ENCODE measurements at regions not wholly inside any gene's neighbourhood (a gene's known extent, or its start where the extent isn't known, plus 50 kb on each side); places are given as distances from the start of the nearest gene placed in this dataset.

DNA sequence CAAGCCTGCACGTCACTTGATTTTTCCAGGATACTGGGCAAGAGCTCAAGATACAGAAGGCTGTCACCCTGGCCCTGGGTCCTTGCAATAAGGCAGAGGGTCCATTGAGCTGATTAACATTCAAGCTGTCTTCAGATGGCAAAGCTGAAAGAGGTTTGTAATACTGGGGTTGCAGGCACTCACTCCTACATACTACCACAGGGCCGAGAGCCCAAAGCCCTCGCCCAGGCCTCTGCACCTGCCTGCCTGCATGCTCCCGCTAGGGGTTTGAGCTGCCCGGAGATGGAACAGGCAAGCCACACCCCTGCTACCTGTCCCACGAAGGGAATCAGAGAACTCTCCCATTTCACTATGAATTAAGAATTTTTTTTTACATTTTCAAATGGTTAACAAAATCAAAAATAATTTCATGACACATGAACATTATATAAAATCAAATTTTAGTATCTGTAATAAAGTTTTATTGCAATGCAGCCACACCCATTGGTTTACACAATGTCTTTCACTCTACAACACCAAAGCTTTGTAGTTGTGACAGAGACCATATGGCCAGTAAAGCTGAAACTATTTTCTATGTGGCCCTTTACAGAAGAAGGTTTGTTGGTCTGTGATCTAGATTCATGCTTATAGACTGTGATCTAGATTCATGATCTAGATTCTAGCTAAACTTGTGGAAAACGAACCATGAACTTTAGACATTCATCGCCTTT is 530.4 kb upstream of the IGFBP7 start:
- H3K9me3 ChIP-seq (ENCODE audit: control insufficient read depth in 1 of 2, low read length in 2 of 2) = no peaks in the 10 kb centered on the region
- H3K4me3 ChIP-seq (ENCODE audit: low read depth in 1 of 2, low read length in 2 of 2) = no peak overlapping the region
- H3K27me3 ChIP-seq (ENCODE audit: low read depth, low read length) = no peaks in the 10 kb centered on the region
- no peaks in the 10 kb centered on the region for H3K4me1 ChIP-seq (ENCODE audit: control insufficient read depth in 1 of 2, insufficient read depth in 2 of 2, low read length in 2 of 2)
- no peaks in the 10 kb centered on the region for H3K36me3 ChIP-seq (ENCODE audit: control insufficient read depth in 1 of 2, insufficient read depth in 2 of 2, low read length in 2 of 2)
- H3K27ac ChIP-seq (ENCODE audit: low read length) = no peak overlapping the region

DNA sequence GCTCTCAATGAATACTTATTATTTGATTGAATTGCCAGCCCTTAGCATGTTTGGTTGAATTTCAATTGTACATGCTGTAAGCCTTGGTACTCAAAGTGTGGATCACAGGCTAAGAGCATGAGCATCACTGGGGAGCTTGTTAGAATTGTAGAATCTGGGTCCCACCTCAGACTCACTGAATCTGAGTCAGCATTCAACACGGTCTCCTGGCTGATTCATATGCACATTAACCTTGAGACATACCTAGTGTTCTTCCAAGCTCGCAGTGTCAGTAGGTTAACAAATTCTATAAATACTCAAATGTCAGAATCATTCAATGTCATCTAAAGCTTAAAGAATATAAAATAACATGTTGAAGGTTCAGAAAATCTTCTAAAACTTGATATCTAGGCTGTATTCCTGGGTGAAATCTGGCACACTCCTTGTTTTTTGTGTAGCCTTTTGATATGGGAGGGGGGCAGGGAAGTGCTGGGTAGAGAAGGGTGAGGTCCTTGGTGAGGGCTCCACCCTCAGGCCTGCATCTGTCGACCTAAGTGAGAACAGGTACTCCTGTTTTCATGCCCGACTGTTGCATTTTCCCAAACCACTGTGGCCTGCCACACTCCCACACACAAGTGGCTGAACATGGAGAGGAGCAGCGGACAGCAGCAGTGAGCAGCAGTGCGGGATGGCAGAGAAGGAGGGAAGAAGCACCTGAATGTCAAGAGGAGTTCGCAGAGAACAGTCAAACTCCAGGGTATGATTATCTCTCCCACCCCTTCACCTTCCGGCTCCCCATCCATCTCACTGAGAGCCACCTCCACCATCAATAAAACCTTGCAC is 529.6 kb upstream of the IGFBP7 start:
- Histone ChIP-seq H3K27ac (ENCODE audit: low read length) (no peak overlapping the region), H3K27me3 (ENCODE audit: low read depth, low read length) (no peaks in the 10 kb centered on the region), H3K9me3 (ENCODE audit: control insufficient read depth in 1 of 2, low read length in 2 of 2) (no peaks in the 10 kb centered on the region), H3K4me3 (ENCODE audit: low read depth in 1 of 2, low read length in 2 of 2) (no peak overlapping the region), H3K4me1 (ENCODE audit: control insufficient read depth in 1 of 2, insufficient read depth in 2 of 2, low read length in 2 of 2) (no peaks in the 10 kb centered on the region), H3K36me3 (ENCODE audit: control insufficient read depth in 1 of 2, insufficient read depth in 2 of 2, low read length in 2 of 2) (no peaks in the 10 kb centered on the region)

DNA sequence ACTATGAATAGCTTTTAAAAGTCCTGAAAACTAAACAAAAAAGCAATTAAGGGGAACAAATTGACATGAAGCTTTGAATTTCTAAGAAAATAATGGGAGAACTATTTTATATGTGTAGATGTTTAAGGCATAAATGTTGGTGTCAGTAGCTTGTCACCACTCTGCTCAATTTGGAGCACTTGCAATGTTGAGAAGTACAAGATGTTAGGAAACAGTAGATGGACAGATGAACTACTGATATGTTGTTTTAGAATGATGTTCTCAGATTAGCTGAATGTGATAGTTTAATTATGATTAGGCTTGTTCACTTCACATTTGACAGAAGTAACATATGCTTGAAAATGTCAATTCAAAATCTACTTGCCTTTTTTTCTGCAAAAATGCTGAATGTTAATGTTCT is 525.7 kb upstream of the IGFBP7 start:
- no peaks in the 10 kb centered on the region for H3K9me3 ChIP-seq (ENCODE audit: control insufficient read depth in 1 of 2, low read length in 2 of 2)
- no peaks in the 10 kb centered on the region for H3K36me3 ChIP-seq (ENCODE audit: control insufficient read depth in 1 of 2, insufficient read depth in 2 of 2, low read length in 2 of 2)
- H3K4me3 ChIP-seq (ENCODE audit: low read depth in 1 of 2, low read length in 2 of 2) = no peak overlapping the region
- H3K4me1 ChIP-seq (ENCODE audit: control insufficient read depth in 1 of 2, insufficient read depth in 2 of 2, low read length in 2 of 2) = no peaks in the 10 kb centered on the region
- no peak overlapping the region for H3K27ac ChIP-seq (ENCODE audit: low read length)
- H3K27me3 ChIP-seq (ENCODE audit: low read depth, low read length) = no peaks in the 10 kb centered on the region

DNA sequence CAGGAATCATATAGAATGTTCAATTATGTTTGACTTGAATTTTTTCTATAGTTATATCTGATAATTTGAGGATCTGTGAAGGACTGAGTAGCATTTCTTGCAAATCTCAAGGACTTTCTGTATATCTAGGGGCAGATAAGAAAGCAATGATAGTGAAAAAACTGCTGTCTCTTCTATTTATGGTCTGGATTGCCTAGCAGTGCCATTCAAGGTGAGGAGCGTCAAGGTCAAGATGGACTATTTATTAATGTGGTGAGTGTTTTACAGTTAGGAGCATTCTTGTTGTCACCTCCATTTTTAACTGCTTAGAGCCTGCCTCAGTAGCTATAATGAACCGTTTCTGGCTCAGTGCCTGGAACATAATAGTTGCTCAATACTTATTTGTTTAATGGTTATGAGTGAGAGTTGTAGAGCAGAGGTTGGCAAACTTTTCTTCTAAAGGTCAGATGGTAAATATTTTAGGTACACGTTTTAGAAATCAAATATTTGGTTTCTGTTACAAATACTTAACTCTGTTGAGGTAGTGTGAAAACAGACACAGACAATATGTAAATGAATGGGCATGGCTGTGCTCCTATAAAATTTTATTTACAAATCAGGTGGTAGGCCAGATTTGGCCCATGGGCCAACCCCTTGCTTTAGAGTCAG is 523.2 kb upstream of the IGFBP7 start:
- H3K9me3 ChIP-seq (ENCODE audit: control insufficient read depth in 1 of 2, low read length in 2 of 2) = no peaks in the 10 kb centered on the region
- no peaks in the 10 kb centered on the region for H3K4me1 ChIP-seq (ENCODE audit: control insufficient read depth in 1 of 2, insufficient read depth in 2 of 2, low read length in 2 of 2)
- no peaks in the 10 kb centered on the region for H3K27me3 ChIP-seq (ENCODE audit: low read depth, low read length)
- no peak overlapping the region for H3K27ac ChIP-seq (ENCODE audit: low read length)
- no peaks in the 10 kb centered on the region for H3K36me3 ChIP-seq (ENCODE audit: control insufficient read depth in 1 of 2, insufficient read depth in 2 of 2, low read length in 2 of 2)
- no peak overlapping the region for H3K4me3 ChIP-seq (ENCODE audit: low read depth in 1 of 2, low read length in 2 of 2)

DNA sequence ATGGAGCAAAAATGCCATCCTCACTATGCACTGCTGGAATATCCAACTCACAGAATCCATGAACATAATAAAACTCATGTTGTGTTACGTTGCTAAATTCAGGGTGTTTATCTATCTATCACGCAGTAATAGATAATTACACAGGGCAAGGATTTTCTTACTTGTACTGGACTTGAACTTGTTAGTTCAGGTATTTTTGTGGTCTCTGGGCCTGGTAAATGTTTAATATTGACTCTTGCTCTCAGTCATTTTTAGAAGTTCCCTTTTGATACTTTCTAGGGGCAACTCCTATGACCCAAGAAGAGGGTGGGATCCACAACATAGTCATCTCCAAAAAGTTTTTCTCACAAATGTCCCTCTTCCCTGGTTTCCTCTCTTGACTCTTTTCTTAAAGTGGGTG is 522.4 kb upstream of the IGFBP7 start:
- Histone ChIP-seq H3K36me3 (ENCODE audit: control insufficient read depth in 1 of 2, insufficient read depth in 2 of 2, low read length in 2 of 2) (no peaks in the 10 kb centered on the region), H3K4me3 (ENCODE audit: low read depth in 1 of 2, low read length in 2 of 2) (no peak overlapping the region), H3K27ac (ENCODE audit: low read length) (no peak overlapping the region), H3K9me3 (ENCODE audit: control insufficient read depth in 1 of 2, low read length in 2 of 2) (no peaks in the 10 kb centered on the region), H3K4me1 (ENCODE audit: control insufficient read depth in 1 of 2, insufficient read depth in 2 of 2, low read length in 2 of 2) (no peaks in the 10 kb centered on the region), H3K27me3 (ENCODE audit: low read depth, low read length) (no peaks in the 10 kb centered on the region)

DNA sequence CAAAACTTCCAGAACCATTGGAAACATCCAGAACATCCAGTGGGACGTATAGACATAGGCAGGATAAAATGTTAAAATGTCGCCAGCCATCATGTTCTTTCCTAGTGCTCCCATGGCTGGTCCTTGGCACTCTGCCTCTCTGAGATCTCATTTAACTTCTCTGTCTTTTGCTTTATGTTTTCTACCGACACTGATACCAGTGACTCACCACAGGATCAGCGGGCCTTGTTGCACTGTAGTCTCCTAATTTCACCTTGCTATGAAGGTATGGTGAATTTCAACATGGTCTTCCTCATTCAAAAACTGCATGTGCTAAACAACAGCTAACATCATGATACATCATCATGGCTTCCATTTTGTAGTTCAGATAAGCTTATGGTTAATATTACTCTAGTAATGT is 521.0 kb upstream of the IGFBP7 start:
- no peak overlapping the region for H3K4me3 ChIP-seq (ENCODE audit: low read depth in 1 of 2, low read length in 2 of 2)
- H3K4me1 ChIP-seq (ENCODE audit: control insufficient read depth in 1 of 2, insufficient read depth in 2 of 2, low read length in 2 of 2) = no peaks in the 10 kb centered on the region
- no peaks in the 10 kb centered on the region for H3K9me3 ChIP-seq (ENCODE audit: control insufficient read depth in 1 of 2, low read length in 2 of 2)
- H3K36me3 ChIP-seq (ENCODE audit: control insufficient read depth in 1 of 2, insufficient read depth in 2 of 2, low read length in 2 of 2) = no peaks in the 10 kb centered on the region
- H3K27ac ChIP-seq (ENCODE audit: low read length) = no peak overlapping the region
- no peaks in the 10 kb centered on the region for H3K27me3 ChIP-seq (ENCODE audit: low read depth, low read length)

DNA sequence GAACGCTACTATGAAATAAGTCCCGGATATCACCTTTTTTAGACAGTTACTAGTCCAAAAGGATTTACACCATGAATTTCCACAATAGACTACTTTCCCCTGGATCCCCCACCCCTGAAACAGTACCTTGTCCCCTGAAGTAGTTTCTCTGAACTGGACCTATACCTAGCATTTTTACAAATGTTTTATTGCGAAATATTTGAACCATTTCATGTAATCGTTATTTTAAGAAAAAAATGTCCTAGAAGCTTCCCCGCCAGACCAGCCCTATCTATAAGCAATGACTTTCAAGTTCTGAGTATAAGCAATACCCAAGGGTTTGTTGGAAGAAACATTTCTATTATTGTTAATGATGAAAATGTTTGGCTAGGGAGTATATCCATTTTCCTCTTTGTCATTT is 517.8 kb upstream of the IGFBP7 start:
- H3K9me3 ChIP-seq (ENCODE audit: control insufficient read depth in 1 of 2, low read length in 2 of 2) = peaks cover 0 to 3% of the 10 kb centered on the region in 2 donors
- no peak overlapping the region for H3K4me3 ChIP-seq (ENCODE audit: low read depth in 1 of 2, low read length in 2 of 2)
- H3K4me1 ChIP-seq (ENCODE audit: control insufficient read depth in 1 of 2, insufficient read depth in 2 of 2, low read length in 2 of 2) = no peaks in the 10 kb centered on the region
- no peaks in the 10 kb centered on the region for H3K27me3 ChIP-seq (ENCODE audit: low read depth, low read length)
- no peaks in the 10 kb centered on the region for H3K36me3 ChIP-seq (ENCODE audit: control insufficient read depth in 1 of 2, insufficient read depth in 2 of 2, low read length in 2 of 2)
- H3K27ac ChIP-seq (ENCODE audit: low read length) = no peak overlapping the region

DNA sequence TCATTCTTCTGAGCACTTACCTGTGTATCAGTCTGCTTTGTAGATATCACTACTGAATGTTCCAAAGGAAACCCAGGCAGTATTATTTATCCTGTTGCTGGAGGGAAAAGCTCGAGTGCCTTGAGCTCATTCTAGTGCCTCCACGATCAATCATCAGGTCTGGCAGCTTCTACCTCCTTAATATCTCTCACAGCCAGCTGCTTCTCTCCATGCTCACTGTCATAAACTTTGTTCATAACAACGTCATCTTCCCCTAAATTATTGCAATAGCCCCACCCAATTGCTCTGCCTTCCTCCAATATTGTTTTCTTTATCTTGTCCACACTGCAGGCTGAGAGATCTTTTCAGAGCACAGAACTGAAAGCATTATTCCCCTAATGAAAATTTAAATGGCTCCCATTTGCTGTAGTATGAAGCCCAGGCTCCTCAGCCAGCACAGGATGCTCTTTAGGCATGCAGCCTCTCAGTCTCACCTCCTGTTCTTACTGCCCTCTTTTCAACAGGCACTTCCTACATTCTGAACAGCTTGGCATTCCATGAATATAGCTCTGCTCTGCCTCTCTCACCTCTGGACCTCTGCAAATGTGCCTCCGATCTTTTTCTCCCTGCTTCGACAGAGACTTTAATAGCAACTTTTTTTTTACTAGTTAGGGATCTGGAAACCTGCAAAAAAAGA is 504.2 kb upstream of the IGFBP7 start:
- Histone ChIP-seq H3K4me3 (ENCODE audit: low read depth in 1 of 2, low read length in 2 of 2) (no peak overlapping the region), H3K9me3 (ENCODE audit: control insufficient read depth in 1 of 2, low read length in 2 of 2) (no peaks in the 10 kb centered on the region), H3K36me3 (ENCODE audit: control insufficient read depth in 1 of 2, insufficient read depth in 2 of 2, low read length in 2 of 2) (no peaks in the 10 kb centered on the region), H3K4me1 (ENCODE audit: control insufficient read depth in 1 of 2, insufficient read depth in 2 of 2, low read length in 2 of 2) (no peaks in the 10 kb centered on the region), H3K27me3 (ENCODE audit: low read depth, low read length) (no peaks in the 10 kb centered on the region), H3K27ac (ENCODE audit: low read length) (no peak overlapping the region)

DNA sequence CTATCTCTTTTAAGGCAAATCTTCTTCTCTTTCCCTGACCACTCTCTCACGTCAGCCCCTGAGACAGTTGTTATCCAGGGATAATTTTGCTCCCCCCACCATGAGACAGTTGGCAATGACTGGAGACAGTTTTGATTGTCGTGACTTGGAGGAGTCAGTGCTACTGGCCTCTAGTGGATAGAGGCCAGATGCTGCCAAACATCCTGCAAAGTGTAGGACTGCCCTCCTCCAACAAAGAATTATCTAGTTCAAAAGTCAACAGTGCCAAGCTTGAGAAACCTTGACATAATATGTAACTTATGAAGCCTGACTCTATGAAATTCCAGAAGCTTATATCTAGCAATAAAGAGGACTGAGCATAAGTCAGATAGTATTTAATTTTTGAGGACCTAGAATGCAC is 502.1 kb upstream of the IGFBP7 start:
- H3K4me3 ChIP-seq (ENCODE audit: low read depth in 1 of 2, low read length in 2 of 2) = no peak overlapping the region

DNA sequence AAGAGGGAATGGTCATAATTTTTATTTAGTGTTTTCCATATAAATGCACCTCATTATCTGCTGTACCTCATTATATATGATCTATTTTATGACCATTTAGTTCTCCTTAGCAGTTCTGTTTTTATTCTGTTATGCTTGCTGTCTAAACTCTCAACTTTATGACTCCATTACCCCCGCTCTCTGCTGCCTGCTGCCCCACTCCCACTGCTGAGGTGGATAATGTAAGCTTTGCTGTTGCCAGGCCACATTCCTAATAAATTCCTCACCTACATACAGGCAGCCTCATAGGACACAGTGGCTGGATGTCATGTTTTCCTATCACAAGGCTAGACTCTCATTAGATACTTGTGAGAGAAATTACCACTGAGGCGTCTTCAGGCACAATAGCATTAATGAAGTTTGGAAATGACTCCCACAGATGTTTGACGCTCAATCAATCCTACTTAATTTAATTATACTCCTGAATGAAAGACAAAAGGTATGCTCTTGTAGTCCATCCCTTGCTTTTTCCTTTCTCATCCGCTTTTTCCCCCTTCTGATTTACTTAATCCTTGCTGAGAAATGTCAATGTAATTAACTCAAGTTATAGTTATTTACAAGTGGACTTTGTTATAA is 497.5 kb upstream of the IGFBP7 start:
- Histone ChIP-seq H3K4me3 (ENCODE audit: low read depth in 1 of 2, low read length in 2 of 2) (no peak overlapping the region), H3K27me3 (ENCODE audit: low read depth, low read length) (no peaks in the 10 kb centered on the region), H3K4me1 (ENCODE audit: control insufficient read depth in 1 of 2, insufficient read depth in 2 of 2, low read length in 2 of 2) (no peaks in the 10 kb centered on the region), H3K9me3 (ENCODE audit: control insufficient read depth in 1 of 2, low read length in 2 of 2) (no peaks in the 10 kb centered on the region), H3K27ac (ENCODE audit: low read length) (no peak overlapping the region), H3K36me3 (ENCODE audit: control insufficient read depth in 1 of 2, insufficient read depth in 2 of 2, low read length in 2 of 2) (no peaks in the 10 kb centered on the region)

More for the DNA sequence above, 502.1 kb upstream of the IGFBP7 start:
- Histone ChIP-seq H3K9me3 (ENCODE audit: control insufficient read depth in 1 of 2, low read length in 2 of 2) (no peaks in the 10 kb centered on the region), H3K27me3 (ENCODE audit: low read depth, low read length) (no peaks in the 10 kb centered on the region), H3K4me1 (ENCODE audit: control insufficient read depth in 1 of 2, insufficient read depth in 2 of 2, low read length in 2 of 2) (no peaks in the 10 kb centered on the region), H3K27ac (ENCODE audit: low read length) (no peak overlapping the region), H3K36me3 (ENCODE audit: control insufficient read depth in 1 of 2, insufficient read depth in 2 of 2, low read length in 2 of 2) (no peaks in the 10 kb centered on the region)

DNA sequence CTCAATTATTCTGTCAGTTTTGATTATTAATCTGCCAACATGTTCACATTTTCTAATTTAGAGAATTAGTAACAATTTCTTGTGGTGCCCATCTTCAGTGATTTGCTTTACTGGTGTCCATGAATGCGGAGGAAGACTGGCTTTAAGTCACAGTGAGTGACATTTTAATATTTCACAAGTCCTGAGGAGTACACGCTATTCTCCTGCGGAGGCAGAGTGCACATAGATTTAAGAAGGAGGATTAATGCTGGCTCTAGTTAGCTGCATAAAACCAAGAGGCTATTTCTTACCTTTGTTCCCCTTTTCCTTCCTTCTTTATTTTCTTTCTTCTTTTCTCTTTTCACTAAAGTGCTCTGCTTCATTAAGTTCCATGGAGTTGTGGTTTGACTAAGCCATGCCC is 495.2 kb upstream of the IGFBP7 start:
- Histone ChIP-seq H3K4me1 (ENCODE audit: control insufficient read depth in 1 of 2, insufficient read depth in 2 of 2, low read length in 2 of 2) (no peaks in the 10 kb centered on the region), H3K27me3 (ENCODE audit: low read depth, low read length) (no peaks in the 10 kb centered on the region), H3K27ac (ENCODE audit: low read length) (no peak overlapping the region), H3K9me3 (ENCODE audit: control insufficient read depth in 1 of 2, low read length in 2 of 2) (no peaks in the 10 kb centered on the region), H3K36me3 (ENCODE audit: control insufficient read depth in 1 of 2, insufficient read depth in 2 of 2, low read length in 2 of 2) (no peaks in the 10 kb centered on the region), H3K4me3 (ENCODE audit: low read depth in 1 of 2, low read length in 2 of 2) (no peak overlapping the region)
